Osteocyte (in vitro differentiated cells): ENCODE measurements at regions not wholly inside any gene's neighbourhood (a gene's known extent, or its start where the extent isn't known, plus 50 kb on each side); places are given as distances from the start of the nearest gene placed in this dataset.

Experiments used
- DNase-seq: peaks from one replicate; pipeline ENCODE4 v3.0.0; 2021; ENCODE audit warnings: mixed read lengths; ENCODE audit not compliant: unreplicated experiment; ENCODE audit errors: extremely low spot score
- H3K27ac Mint-ChIP-seq: one replicate; pipeline ENCODE4 v1.8.0; 2021; ENCODE audit warnings: mild to moderate bottlenecking, mixed read lengths; ENCODE audit not compliant: unreplicated experiment
- H3K27me3 Mint-ChIP-seq: one replicate; pipeline ENCODE4 v1.8.0; 2021; ENCODE audit warnings: mixed read lengths; ENCODE audit not compliant: unreplicated experiment
- H3K36me3 Mint-ChIP-seq: one replicate; pipeline ENCODE4 v1.8.0; 2021; ENCODE audit warnings: mixed read lengths; ENCODE audit not compliant: unreplicated experiment
- H3K4me1 Mint-ChIP-seq: one replicate; pipeline ENCODE4 v1.8.0; 2021; ENCODE audit warnings: mixed read lengths; ENCODE audit not compliant: unreplicated experiment
- H3K4me3 Mint-ChIP-seq: one replicate; pipeline ENCODE4 v1.8.0; 2021; ENCODE audit warnings: mild to moderate bottlenecking, moderate library complexity, mixed read lengths; ENCODE audit not compliant: unreplicated experiment
- H3K9me3 Mint-ChIP-seq: one replicate; pipeline ENCODE4 v1.8.0; 2021; ENCODE audit warnings: mixed read lengths; ENCODE audit not compliant: unreplicated experiment
- TF ChIP-seq, protein P1 (sequence below): fragments of 200-600 bp; sonication (generic); IDR thresholded peaks from 2 replicates; pipeline ENCODE4 v1.5.0; 2021; ENCODE audit warnings: antibody characterized with exemption, mild to moderate bottlenecking, moderate library complexity

DNA sequence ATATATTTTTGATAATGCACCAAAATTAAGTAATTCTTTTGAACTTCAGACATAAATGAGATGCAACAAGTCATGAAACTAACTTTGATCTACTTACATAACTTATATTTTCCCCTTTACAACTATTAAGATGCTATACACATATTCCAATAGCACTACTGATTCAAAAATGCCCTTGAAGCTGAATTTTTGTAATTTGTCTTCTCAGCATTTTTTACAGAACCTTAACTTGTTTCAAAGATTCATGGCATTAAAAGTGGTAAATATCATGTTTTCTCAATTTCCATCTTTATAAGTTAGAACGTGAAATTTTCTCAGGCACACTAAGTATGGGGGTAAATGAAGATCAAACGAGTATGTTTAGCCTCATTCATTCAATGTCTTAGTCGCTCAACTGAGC lies 460.0 kb upstream of the FAM241A start:
- DNase-seq = no peak
- Mint-ChIP-seq H3K4me3 (no peak overlapping the region), H3K27me3 (peaks cover 2% of the 10 kb centered on the region), H3K4me1 (no peaks in the 10 kb centered on the region), H3K36me3 (no peaks in the 10 kb centered on the region), H3K9me3 (peaks cover 4% of the 10 kb centered on the region), H3K27ac (no peak overlapping the region)
- TF ChIP-seq, protein P1, sequence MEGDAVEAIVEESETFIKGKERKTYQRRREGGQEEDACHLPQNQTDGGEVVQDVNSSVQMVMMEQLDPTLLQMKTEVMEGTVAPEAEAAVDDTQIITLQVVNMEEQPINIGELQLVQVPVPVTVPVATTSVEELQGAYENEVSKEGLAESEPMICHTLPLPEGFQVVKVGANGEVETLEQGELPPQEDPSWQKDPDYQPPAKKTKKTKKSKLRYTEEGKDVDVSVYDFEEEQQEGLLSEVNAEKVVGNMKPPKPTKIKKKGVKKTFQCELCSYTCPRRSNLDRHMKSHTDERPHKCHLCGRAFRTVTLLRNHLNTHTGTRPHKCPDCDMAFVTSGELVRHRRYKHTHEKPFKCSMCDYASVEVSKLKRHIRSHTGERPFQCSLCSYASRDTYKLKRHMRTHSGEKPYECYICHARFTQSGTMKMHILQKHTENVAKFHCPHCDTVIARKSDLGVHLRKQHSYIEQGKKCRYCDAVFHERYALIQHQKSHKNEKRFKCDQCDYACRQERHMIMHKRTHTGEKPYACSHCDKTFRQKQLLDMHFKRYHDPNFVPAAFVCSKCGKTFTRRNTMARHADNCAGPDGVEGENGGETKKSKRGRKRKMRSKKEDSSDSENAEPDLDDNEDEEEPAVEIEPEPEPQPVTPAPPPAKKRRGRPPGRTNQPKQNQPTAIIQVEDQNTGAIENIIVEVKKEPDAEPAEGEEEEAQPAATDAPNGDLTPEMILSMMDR = no peak

DNA sequence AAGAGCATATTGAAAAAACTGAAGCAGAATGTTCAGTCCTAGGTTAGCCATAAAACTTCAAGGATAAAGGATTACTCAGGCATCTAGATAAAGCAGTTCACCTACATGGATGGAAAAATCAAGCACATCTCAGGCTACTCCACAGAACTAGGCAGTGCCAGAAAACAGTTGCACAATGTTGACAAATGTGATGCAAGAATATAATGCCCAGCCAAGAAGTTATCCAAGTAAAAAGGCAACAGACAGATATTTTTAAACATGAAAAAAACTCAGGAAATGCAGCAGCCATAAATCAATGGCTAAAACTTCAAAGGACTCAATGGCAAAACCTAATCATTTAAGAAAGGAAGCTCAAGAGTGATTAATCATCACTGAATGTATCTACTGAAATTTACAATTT lies 456.0 kb upstream of the FAM241A start:
- Mint-ChIP-seq H3K4me3 (no peak overlapping the region), H3K27me3 (peaks cover 7% of the 10 kb centered on the region), H3K4me1 (no peaks in the 10 kb centered on the region), H3K9me3 (no peaks in the 10 kb centered on the region), H3K27ac (no peak overlapping the region), H3K36me3 (no peaks in the 10 kb centered on the region)
- TF ChIP-seq, protein P1 = no peak
- DNase-seq = no peak

DNA sequence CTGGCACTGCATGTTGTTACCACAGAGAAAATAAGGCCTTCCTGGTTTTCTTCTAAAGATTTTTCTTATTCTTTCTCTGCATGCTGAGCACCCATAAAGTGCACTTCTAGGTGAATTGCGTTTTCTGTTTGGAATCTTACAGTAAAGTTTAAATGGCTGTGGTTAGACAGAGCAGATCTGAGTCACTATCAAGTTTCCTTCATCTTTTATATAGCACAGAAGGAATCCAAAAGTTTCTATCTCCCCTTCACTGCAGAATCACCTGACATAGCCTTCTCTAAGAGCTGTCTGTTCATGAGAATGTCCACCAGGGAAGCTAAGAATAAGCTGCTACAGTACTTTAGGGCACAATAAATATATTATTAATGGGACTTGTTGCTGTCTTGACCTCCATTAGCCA lies 455.5 kb upstream of the FAM241A start:
- H3K9me3 Mint-ChIP-seq = no peaks in the 10 kb centered on the region
- no peaks in the 10 kb centered on the region for H3K4me1 Mint-ChIP-seq
- DNase-seq = no peak
- no peaks in the 10 kb centered on the region for H3K36me3 Mint-ChIP-seq
- TF ChIP-seq, protein P1 = no peak
- no peak overlapping the region for H3K27ac Mint-ChIP-seq
- H3K27me3 Mint-ChIP-seq = peaks cover 8% of the 10 kb centered on the region
- no peak overlapping the region for H3K4me3 Mint-ChIP-seq

DNA sequence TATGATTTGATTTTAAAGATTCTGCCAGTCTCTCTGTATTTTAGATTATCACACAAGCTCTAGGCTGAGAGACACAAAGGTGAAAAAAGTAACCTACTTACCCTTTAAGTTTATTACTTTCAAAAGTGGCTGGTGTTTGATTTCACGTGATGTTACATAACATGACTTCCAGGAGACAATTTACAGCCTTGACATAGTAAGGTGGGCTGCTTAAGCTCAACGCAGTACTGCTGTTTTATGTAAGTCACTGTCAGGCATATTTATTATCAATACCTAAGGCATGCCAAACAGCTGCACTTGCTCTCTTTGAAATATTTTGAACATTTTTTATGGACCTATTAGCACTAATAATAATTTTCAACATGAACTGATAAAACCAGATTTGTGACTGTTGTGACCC lies 451.5 kb upstream of the FAM241A start:
- no peaks in the 10 kb centered on the region for H3K9me3 Mint-ChIP-seq
- H3K4me1 Mint-ChIP-seq = no peaks in the 10 kb centered on the region
- TF ChIP-seq, protein P1 = no peak
- H3K27me3 Mint-ChIP-seq = peaks cover 8% of the 10 kb centered on the region
- no peak overlapping the region for H3K4me3 Mint-ChIP-seq
- no peak overlapping the region for H3K27ac Mint-ChIP-seq
- H3K36me3 Mint-ChIP-seq = no peaks in the 10 kb centered on the region
- DNase-seq = no peak

DNA sequence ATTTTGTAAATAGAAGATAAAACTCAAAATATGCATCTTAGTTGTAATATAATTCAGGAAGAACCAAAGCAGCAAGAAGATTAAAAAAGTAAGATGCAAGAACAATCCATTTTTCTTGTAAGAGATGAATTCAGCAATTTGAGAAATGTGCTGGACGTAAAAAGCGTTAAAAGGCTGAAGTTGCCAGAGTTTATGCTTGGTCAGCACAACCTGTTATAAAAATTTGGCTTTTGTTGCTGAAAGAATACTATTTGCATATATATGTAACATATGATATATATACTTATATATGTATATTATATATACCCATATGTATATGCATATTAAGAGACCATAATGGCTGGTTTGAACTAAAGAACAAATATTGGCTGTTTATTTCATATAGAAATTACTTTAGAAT lies 449.6 kb upstream of the FAM241A start:
- Mint-ChIP-seq H3K9me3 (no peaks in the 10 kb centered on the region), H3K27ac (no peak overlapping the region), H3K4me3 (no peak overlapping the region), H3K36me3 (no peaks in the 10 kb centered on the region), H3K27me3 (peaks cover 6% of the 10 kb centered on the region), H3K4me1 (no peaks in the 10 kb centered on the region)
- TF ChIP-seq, protein P1 = no peak
- no peak for DNase-seq
